GM19468 (cell line): ENCODE measurements at regions not wholly inside any gene's neighbourhood (a gene's known extent, or its start where the extent isn't known, plus 50 kb on each side); places are given as distances from the start of the nearest gene placed in this dataset.

ENCODE experiments used
- ATAC-seq: cut with Tn5 transposase; IDR thresholded peaks from one replicate; pipeline ENCODE4 v1.9.1; 2021; ENCODE audit warnings: mild to moderate bottlenecking, moderate library complexity, moderate number of reproducible peaks; ENCODE audit not compliant: unreplicated experiment; ENCODE audit errors: extremely low read depth

- ATAC-seq, result no peak
These were observed 187.8 kb upstream of the STXBP5 start for GRCh38 chr6:147016440-147016839.

GRCh38 chr6:147017153-147017552 lies 187.1 kb upstream of the STXBP5 start:
- ATAC-seq, result no peak

- no peak for ATAC-seq
These were observed 185.2 kb upstream of the STXBP5 start for GRCh38 chr6:147019001-147019400.

GRCh38 chr6:147022041-147022440 lies 182.2 kb upstream of the STXBP5 start:
- no peak for ATAC-seq

- peak; percentile 35 for ATAC-seq
These were observed 181.1 kb upstream of the STXBP5 start for GRCh38 chr6:147023148-147023547.

- no peak for ATAC-seq
These were observed 180.6 kb upstream of the STXBP5 start for GRCh38 chr6:147023581-147023980.

- ATAC-seq, result no peak
These were observed 174.3 kb upstream of the STXBP5 start for GRCh38 chr6:147029923-147030322.

GRCh38 chr6:147033267-147033666 lies 170.9 kb upstream of the STXBP5 start:
- ATAC-seq, result no peak

GRCh38 chr6:147035886-147036285 lies 168.3 kb upstream of the STXBP5 start:
- no peak for ATAC-seq

- ATAC-seq, result no peak
These were observed 166.3 kb upstream of the STXBP5 start for GRCh38 chr6:147037881-147038280.

GRCh38 chr6:147040121-147040910 lies 163.9 kb upstream of the STXBP5 start:
- ATAC-seq, result no peak

- no peak for ATAC-seq
These were observed 161.5 kb upstream of the STXBP5 start for GRCh38 chr6:147042679-147043078.

- ATAC-seq, result no peak
These were observed 160.2 kb upstream of the STXBP5 start for GRCh38 chr6:147043994-147044477.

GRCh38 chr6:147046141-147046877 lies 157.9 kb upstream of the STXBP5 start:
- ATAC-seq, result no peak

- ATAC-seq, result no peak
These were observed 155.3 kb upstream of the STXBP5 start for GRCh38 chr6:147048930-147049329.

- ATAC-seq, result no peak
These were observed 150.8 kb upstream of the STXBP5 start for GRCh38 chr6:147053311-147053921.

GRCh38 chr6:147054158-147054557 lies 150.1 kb upstream of the STXBP5 start:
- no peak for ATAC-seq

GRCh38 chr6:147054871-147055270 lies 149.3 kb upstream of the STXBP5 start:
- no peak for ATAC-seq

GRCh38 chr6:147055821-147056392 lies 148.3 kb upstream of the STXBP5 start:
- no peak for ATAC-seq

GRCh38 chr6:147057188-147057587 lies 147.0 kb upstream of the STXBP5 start:
- no peak for ATAC-seq
